Heart right ventricle (tissue), 16 donors: ENCODE measurements at regions not wholly inside any gene's neighbourhood (a gene's known extent, or its start where the extent isn't known, plus 50 kb on each side); places are given as distances from the start of the nearest gene placed in this dataset.

Experiments
- ATAC-seq, 8 donors: fragments of 200-7000 bp; cut with Tn5 transposase; one replicate each; pipeline ENCODE4 v1.9.1; 2020; ENCODE audit warnings: mild to moderate bottlenecking in 8 of 8, moderate library complexity in 8 of 8, moderate number of reproducible peaks in 1 of 8
- DNase-seq, 2 donors: peaks; one replicate each; pipeline ENCODE4 v3.0.0-alpha.2; 2020
- H3K27ac ChIP-seq, 10 donors: fragments of 200-600 bp; sonication (generic) in 2 of 10; one replicate each; pipeline versions ENCODE4 v1.5.0 to v1.8.0; 2020 to 2022; ENCODE audit warnings: mild to moderate bottlenecking in 3 of 10
- H3K27me3 ChIP-seq, 7 donors: fragments of 200-600 bp; one replicate each; pipeline ENCODE4 v1.8.0; 2021 to 2022; ENCODE audit warnings: mild to moderate bottlenecking in 2 of 7
- H3K36me3 ChIP-seq, 9 donors: fragments of 200-600 bp; sonication (generic) in 1 of 9; one replicate each; pipeline versions ENCODE4 v1.5.0 to v1.8.0; 2020 to 2022; ENCODE audit warnings: mild to moderate bottlenecking in 2 of 9
- H3K4me1 ChIP-seq, 9 donors: fragments of 200-600 bp; sonication (generic) in 1 of 9; one replicate each; pipeline versions ENCODE4 v1.5.0 to v1.8.0; 2020 to 2022; ENCODE audit warnings: mild to moderate bottlenecking in 4 of 9
- H3K4me3 ChIP-seq, 10 donors: fragments of 200-600 bp; sonication (generic) in 2 of 10; one replicate each; pipeline versions ENCODE4 v1.5.0 to v1.8.0; 2020 to 2022; ENCODE audit warnings: mild to moderate bottlenecking in 7 of 10, moderate library complexity in 2 of 10
- H3K9me3 ChIP-seq, 11 donors: fragments of 200-600 bp in 10 of 11; sonication (generic) in 2 of 11; one replicate each; pipeline versions ENCODE4 v1.5.0 to v1.8.0; 2013 to 2022; ENCODE audit warnings: mild to moderate bottlenecking in 2 of 11, control low read depth in 1 of 11, moderate library complexity in 1 of 11
- CTCF ChIP-seq, 9 donors: fragments of 200-600 bp; sonication (generic) in 2 of 9; IDR thresholded peaks; one replicate each; pipeline versions ENCODE4 v1.5.0 to v1.8.0; 2021 to 2022; ENCODE audit warnings: antibody characterized with exemption in 9 of 9, mild to moderate bottlenecking in 5 of 9, moderate library complexity in 1 of 9
- WGBS, 2 donors: extraction: QIAGEN DNeasy Blood & Tissue Kit; methylation state at CpG; one replicate each; pipeline ENCODE4 v1.1.7; 2013; ENCODE audit warnings: inconsistent platforms in 1 of 2; 5-methylcytosine and 5-hydroxymethylcytosine counted together
- intact Hi-C, 10 donors: fragments of 100-400 bp; cut with DNase I; formaldehyde crosslinking; loops; one replicate each; pipeline versions ENCODE4 v1.11.1 to v1.14.2; 2022
- donor health status: Arrhythmogenic right ventricular cardiomyopathy.
- donor health status: ischemic (EF 13 %, LVEDD 7.1; RV severe dilation, severe dysfunction).
- donor health status: healthy with polysubstance abuse.
- donor health status: DM: no; HTN: yes; CAD: no.
- donor health status: DM: no; HTN: no; CAD: no.
- donor health status: ischemic (EF 25% LVEDD 6.9; RV normal size, moderate dysfunction).
- donor health status: ischemic (EF 25% LVEDD 5.7; RV mildly dilated, moderate dysfunction).
- donor health status: healthy.
- donor health status: DM: yes; HTN: yes; CAD: no.
- donor health status: Ischemic cardiomyopathy.
- donor health status: ischemic (EF 35%, LVEDD 5.7; RV mildly dilated, moderate dysfunction).
- donor health status: nonischemic (EF 11% LVEDD 7.7; RV severe dilation, severe dysfunction).
- donor health status: DM: yes; HTN: yes; CAD: no.
- donor health status: PGD.
- donor health status: ischemic (EF 29% LVEDD 5.4; RV normal size, mild dysfunction).
- donor health status: nonischemic (EF 23%, LVEDD 6.1; RV moderate dilation, normal function).

GRCh38 chr18:961644-962355 lies 57.1 kb downstream of the ADCYAP1 start:
- H3K4me1 ChIP-seq = peaks cover 0 to 7% (median 0%) of the 10 kb centered on the region in 9 donors
- H3K4me3 ChIP-seq = peak overlapping the region in 9 of 10 donors; percentile 7 to 52 (median 43)
- peaks cover 0 to 29% (median 7%) of the 10 kb centered on the region in 7 donors for H3K27me3 ChIP-seq
- H3K36me3 ChIP-seq = no peaks in the 10 kb centered on the region
- peak in 1 of 8 donors; percentile 61 for ATAC-seq
- H3K27ac ChIP-seq = peak overlapping the region in 3 of 10 donors; percentile 4 to 67 (median 49)
- DNase-seq = peak; percentile 17 to 28
- intact Hi-C loops = loop anchor here in 6 of 10 donors (5.0 to 10.0 kb wide), 3 partner anchors 94 to 99 kb away; no protein-coding TSS in a partner anchor
- WGBS, 2 donors = 10 to 12% methylated on average over 19 of the region's 19 CpGs
- no peaks in the 10 kb centered on the region for H3K9me3 ChIP-seq
- TF ChIP-seq CTCF (IDR thresholded peaks at IDR 0.05) = peak; percentile 82 to 92 (median 89)

- DNase-seq = no peak
- H3K4me3 ChIP-seq = no peak overlapping the region
- H3K9me3 ChIP-seq = no peaks in the 10 kb centered on the region
- no peaks in the 10 kb centered on the region for H3K36me3 ChIP-seq
- intact Hi-C loops = loop anchor here in 6 of 10 donors (5.0 to 10.0 kb wide), 3 partner anchors 96 to 101 kb away; no protein-coding TSS in a partner anchor
- no peak for TF ChIP-seq CTCF (IDR thresholded peaks at IDR 0.05)
- no peak overlapping the region for H3K27ac ChIP-seq
- no peak for ATAC-seq
- H3K4me1 ChIP-seq = peaks cover 0 to 7% (median 0%) of the 10 kb centered on the region in 9 donors
- peaks cover 0 to 20% (median 7%) of the 10 kb centered on the region in 7 donors for H3K27me3 ChIP-seq
- 48 to 61% methylated on average over 2 of the region's 2 CpGs for WGBS, 2 donors
Measured at GRCh38 chr18:963276-963675, 58.6 kb downstream of the ADCYAP1 start.

GRCh38 chr18:965921-966758 lies 61.5 kb downstream of the ADCYAP1 start:
- H3K27me3 ChIP-seq = peaks cover 0 to 20% (median 7%) of the 10 kb centered on the region in 7 donors
- ATAC-seq (no peak), DNase-seq (no peak)
- 76 to 83% methylated on average over 11 of the region's 11 CpGs for WGBS, 2 donors
- no peak overlapping the region for H3K4me3 ChIP-seq
- H3K9me3 ChIP-seq = peaks cover 0 to 5% (median 0%) of the 10 kb centered on the region in 11 donors
- intact Hi-C loops = loop anchor here in 4 of 10 donors (10.0 kb wide), 1 partner anchor 101 kb away; no protein-coding TSS in a partner anchor
- H3K36me3 ChIP-seq = no peaks in the 10 kb centered on the region
- H3K27ac ChIP-seq = no peak overlapping the region
- H3K4me1 ChIP-seq = peaks cover 0 to 7% (median 0%) of the 10 kb centered on the region in 9 donors
- TF ChIP-seq CTCF (IDR thresholded peaks at IDR 0.05) = no peak
